NCI-H128 (cell line): ENCODE measurements at regions not wholly inside any gene's neighbourhood (a gene's known extent, or its start where the extent isn't known, plus 50 kb on each side); places are given as distances from the start of the nearest gene placed in this dataset.

Source experiments
- DNase-seq: peaks from one replicate; lab custom pipeline; 2025; ENCODE audit not compliant: unreplicated experiment; lab: John Stamatoyannopoulos, UW

DNA sequence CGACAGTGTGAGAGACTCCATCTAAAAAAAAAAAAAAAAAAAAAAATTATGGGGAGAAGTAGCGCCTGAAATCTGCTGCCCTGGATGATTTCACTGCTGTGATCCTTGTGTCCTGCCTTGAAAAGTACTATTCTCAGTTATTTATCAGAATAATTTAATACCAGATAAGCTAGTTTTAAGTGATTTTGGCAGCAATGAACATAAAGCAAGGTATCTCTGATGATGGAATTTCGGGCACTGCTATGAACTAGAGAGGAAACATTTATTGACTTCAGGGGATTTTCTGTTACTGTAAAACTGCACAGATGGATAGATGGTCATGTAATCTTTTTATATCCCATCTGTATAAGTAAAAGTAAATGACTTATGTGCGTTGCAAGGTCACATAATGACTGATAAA, 619.1 kb upstream of the ANKRD30A start:
- no peak for DNase-seq

DNA sequence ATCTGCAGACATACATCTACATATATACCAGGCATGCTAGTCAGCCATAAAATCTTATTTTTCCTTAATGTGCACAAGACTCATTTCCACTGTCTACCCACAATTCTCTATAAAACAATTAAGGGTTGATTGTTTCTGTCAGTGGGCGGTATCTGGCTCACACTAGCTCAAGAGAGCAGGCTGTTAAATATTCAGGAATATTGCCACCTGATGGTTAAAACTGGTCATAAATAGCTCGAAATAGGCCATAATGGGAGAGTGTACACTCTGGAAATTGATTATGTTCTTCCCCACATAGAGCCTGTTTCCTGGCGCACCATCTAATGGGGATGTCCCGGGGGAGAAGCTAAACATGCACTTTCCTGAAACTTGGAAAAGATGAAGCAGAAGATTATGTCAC, 620.6 kb upstream of the ANKRD30A start:
- DNase-seq, result no peak

DNA sequence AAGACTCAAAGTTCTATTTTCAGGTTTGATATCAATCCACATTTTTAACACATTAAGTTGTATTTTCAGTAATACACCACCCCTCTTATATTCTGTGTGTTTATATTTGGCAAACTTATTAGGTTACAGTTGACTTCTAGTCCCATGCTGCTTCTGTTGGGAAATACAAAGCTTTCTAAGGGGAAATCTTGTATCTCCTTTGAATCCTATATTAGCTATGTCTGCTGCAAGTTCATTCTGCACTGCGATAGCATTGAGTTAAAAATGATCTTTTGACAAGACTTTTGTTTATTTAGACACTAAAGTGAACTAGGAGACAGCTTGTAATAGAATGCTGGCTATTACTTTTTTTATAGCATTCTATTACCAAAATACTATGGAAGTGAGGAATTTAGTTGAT, 625.1 kb upstream of the ANKRD30A start:
- DNase-seq, result no peak

DNA sequence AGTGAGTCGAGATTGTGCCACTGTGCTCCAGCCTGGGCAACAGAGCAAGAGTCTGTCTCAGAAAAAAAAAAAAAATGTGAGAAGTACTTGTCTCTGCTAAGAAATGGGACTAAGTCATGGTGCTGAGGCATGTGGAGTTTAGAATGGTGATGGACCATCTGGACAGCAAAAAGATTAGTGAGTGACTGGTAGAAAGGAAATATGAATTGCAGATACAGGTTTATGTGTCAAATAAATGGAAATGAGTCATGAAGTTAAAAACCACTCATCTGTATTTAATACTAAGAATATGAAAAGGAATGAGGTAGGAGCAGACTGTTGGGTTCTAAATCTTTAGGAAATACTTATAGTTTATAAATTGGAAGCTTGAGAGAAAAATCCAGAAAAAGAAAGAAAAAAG, 625.7 kb upstream of the ANKRD30A start:
- no peak for DNase-seq

DNA sequence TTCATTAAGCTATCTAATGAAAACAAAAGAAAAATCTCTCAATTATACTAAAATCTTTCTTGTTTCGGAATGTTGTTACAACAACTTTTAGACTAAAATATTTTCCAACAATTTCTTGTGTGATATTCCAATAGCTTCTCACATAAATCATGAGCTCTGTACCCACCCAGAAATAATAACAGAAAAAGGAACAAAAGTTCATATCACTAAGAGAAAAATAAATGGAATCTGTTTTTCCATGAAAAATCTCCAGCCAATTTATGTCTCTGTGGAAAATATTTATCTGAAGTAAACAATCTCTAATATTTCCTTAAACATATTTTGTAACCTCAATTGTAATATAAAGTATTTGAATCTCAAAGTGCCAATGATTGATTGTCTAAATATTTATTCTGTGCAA, 628.6 kb upstream of the ANKRD30A start:
- no peak for DNase-seq

DNA sequence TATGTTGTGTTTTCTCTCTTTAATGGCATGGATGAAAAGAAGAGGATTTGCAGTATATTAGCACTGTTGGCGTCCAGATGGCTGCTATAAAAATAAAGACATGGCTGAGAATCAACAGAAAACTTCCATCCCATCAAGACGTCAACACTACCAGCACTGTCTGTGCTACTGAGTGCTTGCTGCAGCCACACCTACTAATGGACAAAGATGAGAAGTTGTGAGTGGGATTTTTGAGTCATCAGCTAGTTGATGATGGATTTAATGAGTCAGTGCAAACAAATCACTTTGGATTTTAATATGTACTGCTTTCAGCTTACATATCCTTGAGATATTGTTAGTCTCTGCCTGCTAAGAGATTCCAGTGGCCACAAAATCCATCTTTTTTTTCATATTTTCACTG, 631.0 kb upstream of the ANKRD30A start:
- DNase-seq, result no peak

DNA sequence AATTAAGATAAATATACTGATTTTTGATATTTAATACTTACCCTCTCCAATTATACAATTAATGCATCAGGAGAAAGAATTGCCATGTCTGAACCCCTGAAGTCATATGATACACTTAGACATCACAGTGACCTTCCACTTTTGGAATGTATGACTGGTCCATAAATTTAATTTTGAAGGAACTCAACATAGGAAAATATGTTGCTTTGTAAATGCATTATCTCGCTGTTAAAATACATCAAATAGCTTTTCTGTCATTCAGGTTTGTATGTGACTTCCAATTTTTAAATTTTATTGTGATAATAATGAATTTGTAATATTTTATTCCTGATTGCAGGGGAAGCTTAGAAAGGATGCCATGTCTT, 631.9 kb upstream of the ANKRD30A start:
- no peak for DNase-seq

DNA sequence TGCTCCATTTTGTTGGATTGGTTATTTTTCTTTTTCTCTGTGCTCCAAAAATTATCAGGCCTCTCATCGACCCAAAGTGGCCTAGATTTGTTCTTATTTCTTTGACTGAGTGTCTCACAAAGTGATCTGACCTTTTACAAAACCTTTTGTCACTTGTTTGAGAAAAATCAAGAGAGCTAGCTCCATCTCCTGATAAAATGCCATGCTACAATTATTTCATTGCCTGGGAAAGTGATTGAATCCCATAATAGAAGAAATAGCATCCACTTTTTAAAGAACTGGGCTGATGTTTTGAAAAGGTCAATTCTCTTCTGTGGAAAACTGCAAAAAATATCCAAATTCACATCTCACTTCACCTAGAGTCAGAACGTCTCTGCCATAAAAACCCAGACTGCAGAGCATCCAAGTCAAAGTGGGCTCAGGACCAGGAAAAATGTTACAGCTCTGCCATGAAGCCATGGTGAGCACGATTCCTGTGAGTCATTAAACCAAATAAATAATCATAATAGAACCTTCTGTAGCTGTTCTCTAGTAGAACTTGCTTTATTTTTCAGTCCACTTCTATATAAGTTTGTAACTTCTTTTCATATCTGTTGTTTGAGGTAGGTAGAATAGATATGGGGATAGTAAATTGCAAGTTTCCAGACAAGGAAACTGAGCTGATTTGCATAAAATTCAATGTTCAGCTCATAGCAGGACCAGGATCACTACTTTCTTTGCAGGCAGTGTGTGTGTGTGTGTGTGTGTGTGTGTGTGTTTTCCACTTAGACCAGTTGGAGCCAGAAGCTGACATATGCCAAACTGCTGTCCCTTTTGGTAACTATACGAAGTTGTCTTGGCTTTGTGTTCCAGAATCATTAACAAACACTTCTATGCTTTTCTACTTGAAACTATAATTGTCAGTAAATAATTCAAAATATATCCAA, 632.5 kb upstream of the ANKRD30A start:
- DNase-seq, result no peak

DNA sequence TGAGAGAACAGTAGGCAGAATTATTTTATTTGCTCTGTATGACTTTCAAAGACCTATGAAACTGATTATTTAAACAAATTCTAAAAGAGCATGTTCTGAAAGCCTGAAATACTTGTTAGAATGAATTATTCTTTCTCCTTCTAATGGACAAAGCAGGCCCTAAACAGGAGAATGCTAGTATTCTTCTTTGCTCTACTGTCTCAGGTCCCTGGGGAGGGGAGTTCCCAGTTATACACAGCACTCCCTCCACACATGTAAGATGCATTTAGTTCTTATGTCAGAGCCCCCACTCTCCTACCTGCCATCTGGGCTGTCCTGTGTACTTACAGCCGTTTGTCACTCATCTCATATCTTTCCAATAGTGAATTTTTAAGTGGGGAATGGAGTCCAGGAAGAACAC, 633.5 kb upstream of the ANKRD30A start:
- DNase-seq, result no peak

DNA sequence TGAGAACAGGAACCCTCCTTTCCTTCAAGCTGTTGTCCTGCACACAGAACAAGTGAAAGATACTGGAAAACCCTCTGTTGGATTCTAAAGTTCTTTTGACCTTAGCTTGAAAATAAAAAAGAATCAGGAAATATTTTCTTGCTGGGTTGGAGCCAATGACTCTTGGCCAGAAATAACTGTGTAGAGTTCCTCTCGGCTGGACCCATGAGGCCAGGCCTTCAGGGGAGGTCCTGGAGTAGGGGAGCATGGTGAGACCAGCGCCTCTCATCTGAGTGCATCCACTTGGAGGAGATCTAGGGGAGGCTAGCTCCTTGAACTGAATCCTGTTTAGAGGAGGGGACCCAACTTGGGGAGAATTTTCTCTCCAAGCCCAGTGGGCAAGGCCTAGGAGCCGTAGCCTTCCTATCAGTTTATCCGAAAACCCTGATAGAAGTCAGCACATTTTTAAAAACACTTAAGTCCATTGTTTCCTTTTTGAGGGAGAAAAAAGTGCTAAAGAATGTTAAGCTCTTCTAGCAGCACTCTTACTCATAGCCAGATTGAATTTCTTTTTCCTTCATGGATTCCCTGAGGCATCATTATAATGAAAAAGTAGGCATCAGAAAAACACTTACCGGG, 635.7 kb upstream of the ANKRD30A start:
- DNase-seq, result no peak

DNA sequence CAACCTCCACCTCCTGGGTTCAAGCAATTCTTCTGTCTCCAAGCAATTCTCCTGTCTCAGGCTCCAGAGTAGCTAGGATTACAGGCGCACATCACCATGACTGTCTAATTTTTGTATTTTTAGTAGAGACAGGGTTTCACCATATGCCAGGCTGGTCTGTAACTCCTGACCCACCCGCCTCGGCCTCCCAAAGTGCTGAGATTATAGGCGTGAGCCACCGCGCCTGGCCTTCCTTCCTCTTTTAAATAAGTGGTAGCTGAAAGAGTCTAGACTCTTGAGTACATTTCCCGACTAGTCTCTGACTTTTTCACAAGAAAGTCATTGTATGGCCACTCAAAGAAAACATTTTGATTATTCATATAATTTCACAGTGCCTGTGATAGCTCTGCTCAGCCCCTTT, 636.2 kb upstream of the ANKRD30A start:
- DNase-seq, result no peak

DNA sequence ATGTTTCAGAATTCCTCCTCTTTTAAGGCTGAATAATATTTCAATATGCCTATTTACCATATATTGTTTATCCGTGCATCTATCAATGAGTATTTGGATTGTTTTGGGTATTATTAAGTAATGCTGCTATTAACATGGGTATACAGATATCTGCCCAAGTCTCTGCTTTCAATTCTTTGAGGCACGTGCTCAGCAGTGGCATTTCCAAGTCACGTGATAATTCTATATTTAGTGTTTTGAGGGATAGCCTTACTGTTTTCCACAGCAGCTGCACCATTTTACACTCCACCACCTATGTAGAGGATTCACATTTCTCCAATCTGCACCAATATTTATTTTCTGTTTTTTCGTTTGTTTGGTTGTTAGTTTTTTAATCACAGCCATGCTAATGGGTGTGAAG, 636.8 kb upstream of the ANKRD30A start:
- DNase-seq, result no peak

DNA sequence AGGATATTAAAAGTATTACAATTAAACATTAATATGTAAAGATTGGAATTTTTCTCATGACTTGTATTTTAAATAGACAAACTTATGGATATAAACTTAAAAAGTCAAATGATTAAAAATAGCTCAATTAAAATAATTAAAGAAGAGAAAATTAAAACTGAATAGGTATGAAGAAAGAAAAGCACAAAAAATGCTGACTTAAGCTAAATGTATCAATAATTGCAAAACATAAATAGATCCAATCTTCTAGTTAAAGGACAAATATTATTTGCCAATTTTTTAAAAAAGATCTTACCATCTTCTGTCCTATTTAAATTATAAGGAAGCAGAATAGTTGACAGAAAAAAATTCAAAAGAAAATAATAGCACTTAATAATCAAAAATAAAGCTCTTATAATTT, 646.3 kb upstream of the ANKRD30A start:
- no peak for DNase-seq

DNA sequence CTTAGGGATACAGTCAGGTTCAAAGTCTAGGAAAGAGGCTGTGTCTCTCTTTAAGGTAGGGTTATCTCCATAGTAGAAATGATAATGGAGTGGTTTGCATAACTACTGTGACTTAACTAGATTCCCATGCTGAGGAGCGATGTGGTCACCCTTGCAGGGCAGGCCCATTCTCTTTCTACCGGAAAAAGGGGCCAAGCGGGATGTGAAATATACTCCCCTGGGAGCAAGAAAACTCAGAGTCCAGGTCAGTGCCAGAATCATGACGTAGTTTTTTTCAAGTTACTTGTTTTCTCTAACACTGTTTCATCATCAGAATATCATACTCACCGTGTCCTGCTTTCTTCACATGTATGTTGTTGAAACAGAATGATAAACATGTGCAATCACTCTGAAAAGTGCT, 649.0 kb upstream of the ANKRD30A start:
- no peak for DNase-seq

DNA sequence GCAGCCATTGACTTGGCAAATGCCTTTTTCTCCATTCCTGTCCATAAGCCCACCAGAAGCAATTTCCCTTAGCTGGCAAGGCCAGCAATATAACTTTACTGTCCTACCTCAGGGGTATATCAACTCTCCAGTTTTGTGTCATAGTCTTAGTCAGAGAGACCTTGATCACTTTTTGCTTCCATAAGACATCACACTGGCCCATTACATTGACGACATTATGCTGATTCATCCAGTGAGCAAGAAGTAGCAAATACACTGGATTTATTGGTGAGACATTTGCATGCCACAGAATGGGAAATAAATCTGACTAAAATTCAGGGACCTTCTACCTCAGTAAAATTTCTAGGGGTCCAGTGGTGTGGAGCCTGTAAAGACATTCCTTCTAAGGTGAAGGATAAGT, 649.7 kb upstream of the ANKRD30A start:
- no peak for DNase-seq

DNA sequence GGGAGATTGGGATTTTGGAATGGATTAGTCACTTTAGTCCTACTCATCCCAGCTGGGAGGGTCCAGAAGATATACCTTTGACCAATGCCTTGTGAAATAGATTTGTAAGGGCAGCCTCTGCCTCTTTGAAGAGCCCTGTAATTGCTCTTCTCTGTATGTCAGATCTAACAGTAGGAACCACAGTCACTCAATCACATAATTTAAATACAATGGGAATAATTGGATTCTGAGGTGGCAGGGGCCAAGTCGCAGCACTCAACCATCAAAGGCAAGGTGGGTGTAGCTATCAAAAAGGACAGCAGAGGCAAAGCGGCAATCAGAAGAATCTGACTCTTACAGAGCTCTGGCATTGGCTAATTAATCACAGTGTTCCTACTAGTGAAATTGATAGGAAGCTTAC, 650.9 kb upstream of the ANKRD30A start:
- no peak for DNase-seq

DNA sequence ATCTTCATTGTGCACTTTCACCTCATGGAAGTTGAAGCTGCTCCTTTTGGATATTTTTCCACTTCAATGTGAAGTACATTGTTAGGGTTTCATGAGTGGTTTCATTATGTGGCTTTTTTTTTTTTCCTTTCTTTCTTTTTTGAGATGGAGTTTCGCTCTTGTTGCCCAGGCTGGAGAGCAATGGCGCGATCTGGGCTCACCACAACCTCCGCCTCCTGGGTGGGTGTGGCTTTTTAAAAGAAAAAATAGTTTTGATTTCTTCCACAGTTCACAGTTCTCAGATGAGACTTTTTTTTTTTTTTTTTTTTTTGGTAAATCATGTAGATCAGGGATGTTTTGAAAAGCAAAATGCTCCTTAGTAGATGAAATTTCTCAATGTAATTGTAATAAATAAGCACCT, 652.3 kb upstream of the ANKRD30A start:
- DNase-seq, result no peak

DNA sequence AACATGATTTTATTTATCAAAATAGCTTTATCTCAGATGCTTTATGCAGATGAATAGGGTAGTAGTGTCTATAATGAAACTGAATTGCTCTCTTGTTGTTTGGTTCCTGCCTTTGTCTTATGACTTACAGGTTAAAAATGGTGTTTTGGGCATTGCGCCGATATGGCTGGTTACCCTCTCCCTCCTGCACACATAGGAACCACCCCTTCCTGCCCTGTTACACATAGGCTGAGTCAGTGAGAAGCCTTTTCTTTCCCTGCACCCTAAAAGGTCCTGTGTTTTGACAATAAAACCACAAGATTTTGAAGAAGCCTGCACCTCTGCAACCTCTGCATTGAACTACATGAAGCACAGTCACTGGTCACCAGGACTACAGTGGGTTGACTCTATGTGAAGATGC, 655.8 kb upstream of the ANKRD30A start:
- no peak for DNase-seq

DNA sequence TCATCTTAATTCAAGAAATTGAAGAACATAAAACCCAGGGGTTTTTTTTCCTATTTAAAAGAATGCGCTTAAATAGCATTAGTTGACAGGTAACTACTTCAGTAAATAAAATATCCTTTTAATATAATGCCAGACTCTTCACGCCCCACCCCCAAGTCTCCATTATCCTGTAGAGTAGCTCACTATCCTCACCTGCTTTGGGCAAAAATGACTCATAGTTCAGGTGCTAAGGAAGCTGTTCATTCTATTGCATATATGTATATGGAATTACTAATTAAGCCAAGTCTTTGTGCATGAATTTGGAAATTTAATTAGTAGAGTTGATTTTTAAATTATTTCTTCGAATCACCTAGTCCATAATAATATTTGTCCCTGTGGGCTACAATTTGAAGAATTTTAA, 656.8 kb upstream of the ANKRD30A start:
- no peak for DNase-seq

DNA sequence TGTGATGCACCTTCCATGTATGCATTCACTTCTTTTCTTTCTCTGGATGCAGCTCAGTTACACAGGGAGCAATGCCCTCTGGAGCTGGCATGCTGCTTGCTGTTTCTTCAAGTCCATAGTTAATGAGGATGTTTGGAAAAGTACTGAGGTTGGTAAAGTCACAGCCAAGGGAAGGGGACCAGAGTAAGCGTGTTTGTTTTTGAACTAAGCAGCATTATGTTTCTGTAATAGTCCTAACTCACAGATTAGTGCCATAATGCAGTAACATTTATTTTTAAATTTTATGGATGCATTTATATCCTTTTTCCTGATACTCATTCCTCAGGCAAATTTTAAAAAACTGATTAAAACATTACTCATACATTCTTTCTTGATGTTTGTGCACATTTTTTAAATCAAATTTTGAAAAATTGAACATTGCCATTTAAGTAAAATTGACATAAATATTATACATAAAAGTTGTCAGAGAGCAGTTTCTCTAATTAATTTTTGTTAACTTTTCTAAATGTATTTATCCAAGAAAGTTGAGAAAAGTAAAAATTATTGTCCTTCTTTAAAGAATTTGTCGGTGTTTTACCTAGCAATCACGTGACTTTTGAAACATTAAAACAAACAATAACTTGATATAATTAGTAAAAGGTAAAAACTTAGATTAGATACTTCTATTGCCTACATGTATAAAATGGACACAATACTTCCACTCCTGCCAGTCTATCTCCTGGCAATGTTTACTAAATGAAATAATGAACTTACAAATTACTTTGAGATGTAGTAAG, 659.6 kb upstream of the ANKRD30A start:
- DNase-seq, result no peak

DNA sequence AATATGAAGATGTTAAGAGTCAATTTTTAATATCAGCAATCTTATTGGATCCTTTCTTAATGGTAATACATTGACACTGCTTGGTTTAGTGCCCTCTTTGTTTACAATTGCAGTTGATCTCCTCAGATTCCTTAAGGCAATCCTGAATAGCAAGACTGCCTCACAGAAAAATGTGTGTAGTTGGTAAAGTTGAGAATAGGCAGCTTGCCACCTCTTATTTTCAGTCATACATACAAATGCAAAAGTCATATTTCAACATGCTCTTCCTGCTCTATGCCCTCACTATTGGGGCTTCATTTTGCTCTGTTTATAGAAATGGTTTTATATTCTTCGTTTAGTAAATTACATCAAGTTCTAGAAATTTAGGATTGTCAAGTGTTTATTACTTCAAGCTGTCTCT, 661.1 kb upstream of the ANKRD30A start:
- DNase-seq, result no peak

DNA sequence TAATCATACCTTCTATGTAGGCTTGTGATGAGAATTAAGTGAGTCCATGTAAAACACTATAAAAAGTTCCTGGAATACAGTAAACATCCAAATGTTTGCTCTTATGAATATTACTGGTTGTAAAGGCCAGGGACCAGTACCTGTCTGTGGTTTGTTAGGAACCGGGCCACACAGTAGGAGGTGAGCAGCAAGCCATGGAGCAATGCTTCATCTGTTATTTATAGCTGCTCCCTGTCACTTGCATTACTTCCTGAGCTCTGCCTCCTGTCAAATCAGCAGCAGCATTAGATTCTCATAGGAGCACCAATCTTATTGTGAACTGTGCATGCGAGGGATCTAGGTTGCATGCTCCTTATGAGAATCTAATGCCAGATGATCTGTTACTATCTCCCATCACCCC, 662.0 kb upstream of the ANKRD30A start:
- no peak for DNase-seq
